Vagina (tissue), 2 donors: ENCODE measurements at regions not wholly inside any gene's neighbourhood (a gene's known extent, or its start where the extent isn't known, plus 50 kb on each side); places are given as distances from the start of the nearest gene placed in this dataset.

ENCODE experiments used
- POLR2A ChIP-seq, 2 donors: fragments of 450-650 bp; IDR thresholded peaks; one replicate each; pipeline ENCODE4 v1.6.1; 2017; ENCODE audit warnings: antibody characterized with exemption in 2 of 2, mild to moderate bottlenecking in 2 of 2, moderate library complexity in 2 of 2
- POLR2AphosphoS5 ChIP-seq, 2 donors: sonication (generic); formaldehyde crosslinking; IDR thresholded peaks; one replicate each; pipeline ENCODE4 v1.9.0; 2017; ENCODE audit warnings: antibody characterized with exemption in 2 of 2, mild to moderate bottlenecking in 2 of 2, low read depth in 1 of 2; ENCODE audit not compliant: insufficient read depth in 1 of 2
- TF ChIP-seq, protein P1 (sequence below), 3 experiments: fragments of 450-650 bp in 2 of 3; fragments of 200-600 bp in 1 of 3; sonication (generic) in 1 of 3; IDR thresholded peaks; one replicate each; pipeline ENCODE4 v1.5.1; 2017 to 2019; ENCODE audit warnings: antibody characterized with exemption in 3 of 3, mild to moderate bottlenecking in 2 of 3, moderate library complexity in 2 of 3

DNA sequence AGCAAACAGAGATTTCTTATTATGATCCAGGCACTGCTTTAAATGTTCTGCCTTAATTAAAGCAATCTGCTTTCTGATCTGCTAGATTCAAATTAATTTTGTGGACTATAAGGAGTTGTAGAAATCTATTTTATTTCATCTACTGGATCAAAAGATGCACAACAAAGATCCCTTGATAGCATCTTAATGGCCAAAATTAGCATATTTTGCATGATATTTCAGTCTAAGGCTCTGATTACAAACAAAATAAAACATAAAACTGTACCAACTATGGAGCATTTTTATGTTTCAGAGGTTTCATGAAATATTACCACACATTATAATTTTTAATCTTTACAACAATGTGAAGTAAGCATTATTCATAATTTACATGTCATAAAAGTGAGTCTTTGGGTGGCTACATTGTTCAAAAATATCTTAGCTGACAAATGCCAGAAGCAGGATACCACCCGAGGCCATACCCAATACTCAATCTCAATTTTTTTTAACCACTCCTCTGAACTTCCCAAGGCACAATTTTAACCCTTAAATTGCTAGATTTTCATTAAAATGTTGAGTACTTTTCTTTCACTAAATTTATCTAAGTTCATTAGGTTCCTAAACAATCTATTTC, 929.5 kb downstream of the KCNA4 start:
- TF ChIP-seq, protein P1, sequence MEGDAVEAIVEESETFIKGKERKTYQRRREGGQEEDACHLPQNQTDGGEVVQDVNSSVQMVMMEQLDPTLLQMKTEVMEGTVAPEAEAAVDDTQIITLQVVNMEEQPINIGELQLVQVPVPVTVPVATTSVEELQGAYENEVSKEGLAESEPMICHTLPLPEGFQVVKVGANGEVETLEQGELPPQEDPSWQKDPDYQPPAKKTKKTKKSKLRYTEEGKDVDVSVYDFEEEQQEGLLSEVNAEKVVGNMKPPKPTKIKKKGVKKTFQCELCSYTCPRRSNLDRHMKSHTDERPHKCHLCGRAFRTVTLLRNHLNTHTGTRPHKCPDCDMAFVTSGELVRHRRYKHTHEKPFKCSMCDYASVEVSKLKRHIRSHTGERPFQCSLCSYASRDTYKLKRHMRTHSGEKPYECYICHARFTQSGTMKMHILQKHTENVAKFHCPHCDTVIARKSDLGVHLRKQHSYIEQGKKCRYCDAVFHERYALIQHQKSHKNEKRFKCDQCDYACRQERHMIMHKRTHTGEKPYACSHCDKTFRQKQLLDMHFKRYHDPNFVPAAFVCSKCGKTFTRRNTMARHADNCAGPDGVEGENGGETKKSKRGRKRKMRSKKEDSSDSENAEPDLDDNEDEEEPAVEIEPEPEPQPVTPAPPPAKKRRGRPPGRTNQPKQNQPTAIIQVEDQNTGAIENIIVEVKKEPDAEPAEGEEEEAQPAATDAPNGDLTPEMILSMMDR (IDR thresholded peaks at IDR 0.05) = no peak
- no peak for TF ChIP-seq POLR2A (IDR thresholded peaks at IDR 0.05)
- TF ChIP-seq POLR2AphosphoS5 (IDR thresholded peaks at IDR 0.05; ENCODE audit: insufficient read depth in 1 of 2, low read depth in 1 of 2) = no peak
